GM19463 (cell line): ENCODE measurements at regions not wholly inside any gene's neighbourhood (a gene's known extent, or its start where the extent isn't known, plus 50 kb on each side); places are given as distances from the start of the nearest gene placed in this dataset.
"Not testable (repeated sequence)": the region's sequence is repeated elsewhere in the genome, so short reads cannot be mapped to it uniquely, and the experiment has no call there.

Experiments
- ATAC-seq: cut with Tn5 transposase; IDR thresholded peaks from one replicate; pipeline ENCODE4 v1.9.1; 2021; ENCODE audit warnings: mild to moderate bottlenecking, moderate library complexity; ENCODE audit not compliant: unreplicated experiment

- no peak for ATAC-seq
Measured at GRCh38 chr4:175033162-175033561, 115.0 kb downstream of the ADAM29 start.

- no peak for ATAC-seq
Measured at GRCh38 chr4:175034007-175034406, 115.8 kb downstream of the ADAM29 start.

GRCh38 chr4:175034986-175035705, 117.0 kb downstream of the ADAM29 start:
- ATAC-seq: no peak

- ATAC-seq: no peak
Measured at GRCh38 chr4:175035905-175036304, 117.7 kb downstream of the ADAM29 start.

GRCh38 chr4:175048111-175048784, 130.1 kb downstream of the ADAM29 start:
- ATAC-seq: no peak

GRCh38 chr4:175048906-175049305, 130.7 kb downstream of the ADAM29 start:
- ATAC-seq: no peak

GRCh38 chr4:175051974-175052373, 133.8 kb downstream of the ADAM29 start:
- ATAC-seq: no peak

- no peak for ATAC-seq
Measured at GRCh38 chr4:175054980-175055379, 136.8 kb downstream of the ADAM29 start.

GRCh38 chr4:175062183-175062592, 144.0 kb downstream of the ADAM29 start:
- ATAC-seq: no peak

- ATAC-seq: no peak
Measured at GRCh38 chr4:175065228-175065627, 147.1 kb downstream of the ADAM29 start.

- no peak for ATAC-seq
Measured at GRCh38 chr4:175066923-175067627, 148.9 kb downstream of the ADAM29 start.

GRCh38 chr4:175068266-175068665, 150.1 kb downstream of the ADAM29 start:
- no peak for ATAC-seq

- no peak for ATAC-seq
Measured at GRCh38 chr4:175070444-175070843, 152.3 kb downstream of the ADAM29 start.

- ATAC-seq: no peak
Measured at GRCh38 chr4:175071123-175071522, 153.0 kb downstream of the ADAM29 start.

- ATAC-seq: no peak
Measured at GRCh38 chr4:175087145-175087544, 169.0 kb downstream of the ADAM29 start.

GRCh38 chr4:175090116-175090515, 172.0 kb downstream of the ADAM29 start:
- ATAC-seq: no peak

GRCh38 chr4:175091649-175092048, 173.5 kb downstream of the ADAM29 start:
- no peak for ATAC-seq

- no peak for ATAC-seq
Measured at GRCh38 chr4:175092114-175092513, 174.0 kb downstream of the ADAM29 start.

- not testable (repeated sequence) for ATAC-seq
Measured at GRCh38 chr4:175093055-175093454, 174.9 kb downstream of the ADAM29 start.

- ATAC-seq: no peak
Measured at GRCh38 chr4:175103403-175103802, 185.2 kb downstream of the ADAM29 start.

- no peak for ATAC-seq
Measured at GRCh38 chr4:175106301-175106700, 188.1 kb downstream of the ADAM29 start.

- ATAC-seq: peak; percentile 62
Measured at GRCh38 chr4:175109933-175110332, 191.8 kb downstream of the ADAM29 start.
